Smooth muscle cell (in vitro differentiated cells): ENCODE measurements at regions not wholly inside any gene's neighbourhood (a gene's known extent, or its start where the extent isn't known, plus 50 kb on each side); places are given as distances from the start of the nearest gene placed in this dataset.

ENCODE experiments used
- DNase-seq: peaks from one replicate; lab custom pipeline; 2025; ENCODE audit not compliant: unreplicated experiment; lab: John Stamatoyannopoulos, UW
- H2AFZ ChIP-seq: fragments of 200-600 bp; sonication (generic); 2 replicates; pipeline ENCODE4 v1.6.0; 2016; ENCODE audit warnings: antibody characterized with exemption, low read depth, mild to moderate bottlenecking
- H3F3A ChIP-seq: fragments of 200-600 bp; sonication (generic); 2 replicates; pipeline ENCODE4 v1.6.0; 2017; ENCODE audit warnings: antibody characterized with exemption, low read depth
- H3K27ac ChIP-seq: fragments of 200-600 bp; sonication (generic); 2 replicates; pipeline ENCODE4 v1.5.1; 2016; ENCODE audit warnings: low read depth, mild to moderate bottlenecking
- H3K27me3 ChIP-seq: fragments of 200-600 bp; sonication (generic); 2 replicates; pipeline ENCODE4 v1.6.1; 2016; ENCODE audit warnings: low read depth, mild to moderate bottlenecking
- H3K36me3 ChIP-seq: fragments of 200-600 bp; sonication (generic); 2 replicates; pipeline ENCODE4 v1.5.1; 2016; ENCODE audit warnings: low read depth
- H3K4me1 ChIP-seq: fragments of 200-600 bp; sonication (generic); 2 replicates; pipeline ENCODE4 v1.5.1; 2016; ENCODE audit warnings: low read depth
- H3K4me2 ChIP-seq: fragments of 200-600 bp; sonication (generic); 2 replicates; pipeline ENCODE4 v1.6.0; 2016; ENCODE audit warnings: mild to moderate bottlenecking
- H3K4me3 ChIP-seq: fragments of 200-600 bp; sonication (generic); 2 replicates; pipeline ENCODE4 v1.5.1; 2016; ENCODE audit warnings: mild to moderate bottlenecking
- H3K79me2 ChIP-seq: fragments of 200-600 bp; sonication (generic); 2 replicates; pipeline ENCODE4 v1.6.0; 2016; ENCODE audit warnings: low read depth, mild to moderate bottlenecking
- H3K9ac ChIP-seq: fragments of 200-600 bp; sonication (generic); 2 replicates; pipeline ENCODE4 v1.6.0; 2016; ENCODE audit warnings: low read depth
- H3K9me3 ChIP-seq: fragments of 200-600 bp; sonication (generic); replicated peaks from 2 replicates; pipeline ENCODE4 v1.5.1; 2016; ENCODE audit warnings: low read depth
- H4K20me1 ChIP-seq: fragments of 200-600 bp; sonication (generic); 2 replicates; pipeline ENCODE4 v1.6.0; 2016; ENCODE audit warnings: low read depth
- WGBS: methylation state at CpG from one replicate; pipeline ENCODE4 v1.1.7; 2016; ENCODE audit warnings: low lambda C conversion rate; 5-methylcytosine and 5-hydroxymethylcytosine counted together
- TF ChIP-seq, protein P1 (sequence below): fragments of 200-600 bp; sonication (generic); IDR thresholded peaks from 2 replicates; pipeline ENCODE4 v1.5.1; 2017; ENCODE audit warnings: borderline replicate concordance, mild to moderate bottlenecking, antibody characterized with exemption; ENCODE audit not compliant: insufficient read depth, poor library complexity, severe bottlenecking

- Histone ChIP-seq H3K9ac (no peak overlapping the region), H3K79me2 (no peaks in the 10 kb centered on the region), H2AFZ (peak overlapping the region; percentile 42), H3K27me3 (no peaks in the 10 kb centered on the region), H3K4me2 (peak overlapping the region; percentile 32), H3K4me3 (no peak overlapping the region), H3K36me3 (no peaks in the 10 kb centered on the region), H3K4me1 (peaks cover 11% of the 10 kb centered on the region), H3K9me3 (no peaks in the 10 kb centered on the region), H3K27ac (peak overlapping the region; percentile 42), H4K20me1 (no peaks in the 10 kb centered on the region), H3F3A (no peaks in the 10 kb centered on the region)
- DNase-seq, result no peak
- TF ChIP-seq, protein P1, sequence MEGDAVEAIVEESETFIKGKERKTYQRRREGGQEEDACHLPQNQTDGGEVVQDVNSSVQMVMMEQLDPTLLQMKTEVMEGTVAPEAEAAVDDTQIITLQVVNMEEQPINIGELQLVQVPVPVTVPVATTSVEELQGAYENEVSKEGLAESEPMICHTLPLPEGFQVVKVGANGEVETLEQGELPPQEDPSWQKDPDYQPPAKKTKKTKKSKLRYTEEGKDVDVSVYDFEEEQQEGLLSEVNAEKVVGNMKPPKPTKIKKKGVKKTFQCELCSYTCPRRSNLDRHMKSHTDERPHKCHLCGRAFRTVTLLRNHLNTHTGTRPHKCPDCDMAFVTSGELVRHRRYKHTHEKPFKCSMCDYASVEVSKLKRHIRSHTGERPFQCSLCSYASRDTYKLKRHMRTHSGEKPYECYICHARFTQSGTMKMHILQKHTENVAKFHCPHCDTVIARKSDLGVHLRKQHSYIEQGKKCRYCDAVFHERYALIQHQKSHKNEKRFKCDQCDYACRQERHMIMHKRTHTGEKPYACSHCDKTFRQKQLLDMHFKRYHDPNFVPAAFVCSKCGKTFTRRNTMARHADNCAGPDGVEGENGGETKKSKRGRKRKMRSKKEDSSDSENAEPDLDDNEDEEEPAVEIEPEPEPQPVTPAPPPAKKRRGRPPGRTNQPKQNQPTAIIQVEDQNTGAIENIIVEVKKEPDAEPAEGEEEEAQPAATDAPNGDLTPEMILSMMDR, result no peak
- WGBS, result 7% methylated on average over 1 of the region's 1 CpG
Observed at GRCh38 chr3:30256474-30256873, 349.9 kb upstream of the TGFBR2 start.

GRCh38 chr3:30258426-30259392 lies 347.7 kb upstream of the TGFBR2 start:
- Histone ChIP-seq H3K4me2 (no peak overlapping the region), H3K27ac (no peak overlapping the region), H3K4me3 (no peak overlapping the region), H3K9ac (no peak overlapping the region), H3K27me3 (no peaks in the 10 kb centered on the region), H3K9me3 (no peaks in the 10 kb centered on the region), H3K4me1 (peaks cover 11% of the 10 kb centered on the region), H4K20me1 (no peaks in the 10 kb centered on the region), H3K36me3 (no peaks in the 10 kb centered on the region), H3F3A (no peaks in the 10 kb centered on the region), H3K79me2 (no peaks in the 10 kb centered on the region), H2AFZ (peak overlapping the region; percentile 61)
- WGBS, result 87% methylated on average over 4 of the region's 4 CpGs
- DNase-seq, result no peak
- TF ChIP-seq, protein P1, result no peak

DNA sequence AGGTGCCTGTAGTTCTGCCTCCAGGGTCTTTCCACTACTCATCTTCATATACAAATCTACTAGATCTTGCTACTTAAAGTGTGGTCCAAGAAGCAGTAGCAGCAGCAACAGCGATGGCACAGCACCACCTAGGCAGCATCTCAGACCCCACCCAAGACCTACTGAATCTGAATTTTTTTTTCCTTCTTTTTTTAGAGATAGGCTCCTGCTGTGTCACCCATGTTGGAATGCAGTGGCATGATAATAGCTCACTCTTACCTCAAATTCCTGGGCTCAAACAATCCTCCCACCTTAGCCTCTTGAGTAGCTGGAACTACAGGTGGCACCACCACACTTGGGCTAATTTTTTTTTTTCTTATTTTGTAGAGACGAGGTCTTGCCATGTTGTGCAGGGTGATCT lies 346.7 kb upstream of the TGFBR2 start:
- Histone ChIP-seq H2AFZ (no peak overlapping the region), H4K20me1 (no peaks in the 10 kb centered on the region), H3K4me1 (peaks cover 11% of the 10 kb centered on the region), H3K79me2 (no peaks in the 10 kb centered on the region), H3K27ac (no peak overlapping the region), H3K36me3 (no peaks in the 10 kb centered on the region), H3K27me3 (no peaks in the 10 kb centered on the region), H3K4me3 (no peak overlapping the region), H3K9ac (no peak overlapping the region), H3K9me3 (no peaks in the 10 kb centered on the region), H3F3A (no peaks in the 10 kb centered on the region), H3K4me2 (no peak overlapping the region)
- WGBS, result 91% methylated on average over 2 of the region's 2 CpGs
- TF ChIP-seq, protein P1, result no peak
- DNase-seq, result no peak
